Stimulated activated CD8-positive, alpha-beta memory T cell treated with anti-CD3 and anti-CD28 coated beads, Interleukin-7, amount 100 ng/mL, for 48 hours (primary cell): ENCODE measurements at regions not wholly inside any gene's neighbourhood (a gene's known extent, or its start where the extent isn't known, plus 50 kb on each side); places are given as distances from the start of the nearest gene placed in this dataset.

ENCODE experiments used
- DNase-seq, 2 donors: peaks; one replicate each; pipeline ENCODE4 v3.0.0-alpha.2; 2020; ENCODE audit warnings: low read depth in 1 of 2; ENCODE audit errors: extremely low read depth in 1 of 2

- no peak for DNase-seq
Measured at GRCh38 chr5:159422361-159422760, 92.1 kb upstream of the IL12B start.

GRCh38 chr5:159422910-159423309, 92.6 kb upstream of the IL12B start:
- no peak for DNase-seq

GRCh38 chr5:159424123-159424522, 93.8 kb upstream of the IL12B start:
- no peak for DNase-seq

- no peak for DNase-seq
Measured at GRCh38 chr5:159426694-159427093, 96.4 kb upstream of the IL12B start.

GRCh38 chr5:159427180-159428012, 97.1 kb upstream of the IL12B start:
- DNase-seq: no peak

- no peak for DNase-seq
Measured at GRCh38 chr5:159430361-159431012, 100.2 kb upstream of the IL12B start.

GRCh38 chr5:159435855-159436254, 105.6 kb upstream of the IL12B start:
- DNase-seq: no peak

GRCh38 chr5:159438092-159438491, 107.8 kb upstream of the IL12B start:
- DNase-seq: no peak

- no peak for DNase-seq
Measured at GRCh38 chr5:159439002-159439401, 108.7 kb upstream of the IL12B start.

- no peak for DNase-seq
Measured at GRCh38 chr5:159440235-159440634, 109.9 kb upstream of the IL12B start.

- DNase-seq: no peak
Measured at GRCh38 chr5:159440968-159441367, 110.7 kb upstream of the IL12B start.

- DNase-seq: no peak
Measured at GRCh38 chr5:159441441-159441840, 111.2 kb upstream of the IL12B start.

- DNase-seq: no peak
Measured at GRCh38 chr5:159442206-159442850, 112.0 kb upstream of the IL12B start.

GRCh38 chr5:159444441-159445082, 114.3 kb upstream of the IL12B start:
- no peak for DNase-seq

- no peak for DNase-seq
Measured at GRCh38 chr5:159447116-159447515, 116.8 kb upstream of the IL12B start.

GRCh38 chr5:159448841-159449407, 118.6 kb upstream of the IL12B start:
- DNase-seq: no peak

- no peak for DNase-seq
Measured at GRCh38 chr5:159449925-159450324, 119.6 kb upstream of the IL12B start.

- no peak for DNase-seq
Measured at GRCh38 chr5:159450417-159450816, 120.1 kb upstream of the IL12B start.

- no peak for DNase-seq
Measured at GRCh38 chr5:159451197-159452052, 121.1 kb upstream of the IL12B start.

GRCh38 chr5:159452480-159453167, 122.3 kb upstream of the IL12B start:
- DNase-seq: no peak
